ENCODE measurements at regions not wholly inside any gene's neighbourhood (a gene's known extent, or its start where the extent isn't known, plus 50 kb on each side); places are given as distances from the start of the nearest gene placed in this dataset.
"Not testable (repeated sequence)": the region's sequence is repeated elsewhere in the genome, so short reads cannot be mapped to it uniquely, and the experiment has no call there.

GRCh38 chr13:54131433-54131832 lies 1102.8 kb downstream of the OLFM4 start:
- TF ChIP-seq POLR2AphosphoS5, POLR2A, TAF1 (IDR thresholded peaks at IDR 0.05; ENCODE audit: low read depth, low read length): not testable (repeated sequence)
